K562 (cell line): ENCODE measurements at regions not wholly inside any gene's neighbourhood (a gene's known extent, or its start where the extent isn't known, plus 50 kb on each side); places are given as distances from the start of the nearest gene placed in this dataset.

ENCODE experiments used
- ATAC-seq: fragments of 200-7000 bp; cut with Tn5 transposase; 3 replicates; pipeline ENCODE4 v1.9.1; 2020; ENCODE audit warnings: moderate library complexity
- BruUV-seq: library from RNA; stranded (reverse); fragments of 400-500 nt; replicated peaks from 2 replicates; lab custom pipeline; 2021; lab: Mats Ljungman, UMichigan
- CTCF ChIA-PET: fragments of 300-600 bp; formaldehyde crosslinking; extraction: SDS; loops from one replicate; lab custom pipeline; 2021; ENCODE audit warnings: low intra/inter-chr PET ratio; lab: Yijun Ruan, JAX
- POLR2A ChIA-PET: fragments of 300-600, 350-650 bp; sonication (Branson Sonifier 250); formaldehyde crosslinking; extraction: SDS; loops from one replicate; lab custom pipeline; 2021; ENCODE audit warnings: antibody characterized with exemption, inconsistent platforms; lab: Yijun Ruan, JAX
- DNase-seq, 4 experiments: peaks; one replicate each; pipeline versions ENCODE4 v3.0.0 to v3.0.0-alpha.2; 2011 to 2018; ENCODE audit warnings: low spot score in 3 of 4, mixed read lengths in 3 of 4; ENCODE audit errors: extremely low read depth in 1 of 4
- FAIRE-seq: peaks from 2 replicates; lab custom pipeline; 2011; peaks lifted over from hg19 to GRCh38; lab: Jason Lieb, UNC
- H2AFZ ChIP-seq: 2 replicates; pipeline ENCODE4 v1.6.0; 2011; ENCODE audit warnings: low read depth, low read length, control low read depth, inconsistent platforms
- H3K27ac ChIP-seq: fragments of 200-600 bp; 3 replicates; pipeline ENCODE4 v1.8.0; 2011; ENCODE audit warnings: low read depth, mild to moderate bottlenecking, control low read depth, inconsistent platforms, low read length, moderate library complexity, mixed read lengths; ENCODE audit errors: extremely low read depth
- H3K27me3 ChIP-seq, 2 experiments: fragments of 300-600 bp in 1 of 2; 2 replicates in 1 of 2; 3 replicates in 1 of 2; pipeline versions ENCODE4 v1.6.0 to v1.8.0; 2011; ENCODE audit warnings: inconsistent platforms in 2 of 2, low read length in 2 of 2, mild to moderate bottlenecking in 1 of 2, mixed read lengths in 1 of 2, moderate library complexity in 1 of 2; ENCODE audit not compliant: control insufficient read depth in 2 of 2, insufficient read depth in 2 of 2
- H3K36me3 ChIP-seq: fragments of 300-600 bp; 3 replicates; pipeline ENCODE4 v1.8.0; 2011; ENCODE audit warnings: mild to moderate bottlenecking, low read length, inconsistent platforms; ENCODE audit not compliant: control insufficient read depth, insufficient read depth
- H3K4me1 ChIP-seq, 2 experiments: fragments of 200-600 bp in 1 of 2; replicated peaks in 1 of 2; 2 replicates in 1 of 2; 3 replicates in 1 of 2; pipeline versions ENCODE4 v1.5.1 to v1.8.0; 2011; ENCODE audit warnings: inconsistent platforms in 2 of 2, low read length in 2 of 2, mild to moderate bottlenecking in 1 of 2, mixed read lengths in 1 of 2, moderate library complexity in 1 of 2; ENCODE audit not compliant: control insufficient read depth in 2 of 2, insufficient read depth in 2 of 2
- H3K4me2 ChIP-seq: 2 replicates; pipeline ENCODE4 v1.6.1; 2011; ENCODE audit warnings: low read length, control low read depth, inconsistent platforms, mixed read lengths; ENCODE audit not compliant: insufficient read depth
- H3K4me3 ChIP-seq: fragments of 200-600 bp; sonication (generic), shearing (Covaris generic); 2 replicates; pipeline ENCODE4 v1.5.1; 2016; ENCODE audit warnings: control low read depth, inconsistent platforms
- H3K79me2 ChIP-seq: fragments of 200-600 bp; 3 replicates; pipeline ENCODE4 v1.8.0; 2011; ENCODE audit warnings: low read length, inconsistent platforms; ENCODE audit not compliant: control insufficient read depth, insufficient read depth
- H3K9ac ChIP-seq, 2 experiments: 2 replicates each; pipeline versions ENCODE4 v1.6.0 to v1.6.1; 2011; ENCODE audit warnings: low read depth in 2 of 2, low read length in 2 of 2, control low read depth in 1 of 2, inconsistent platforms in 1 of 2, mild to moderate bottlenecking in 1 of 2, mixed read lengths in 1 of 2; ENCODE audit not compliant: insufficient read depth in 1 of 2
- H3K9me1 ChIP-seq: one replicate; pipeline ENCODE4 v1.6.0; 2011; ENCODE audit warnings: inconsistent platforms, mild to moderate bottlenecking, low read length, moderate library complexity; ENCODE audit not compliant: control insufficient read depth, insufficient read depth
- H3K9me3 ChIP-seq: replicated peaks from 2 replicates; pipeline ENCODE4 v1.5.1; 2011; ENCODE audit warnings: low read depth, low read length, inconsistent platforms; ENCODE audit not compliant: control insufficient read depth, insufficient read depth
- H4K20me1 ChIP-seq: replicated peaks from 2 replicates; pipeline ENCODE4 v1.6.1; 2011; ENCODE audit warnings: low read length, inconsistent platforms, mixed read lengths; ENCODE audit not compliant: control insufficient read depth, insufficient read depth
- CREM ChIP-seq: IDR thresholded peaks from 2 replicates; pipeline ENCODE4 v1.6.1; 2014; ENCODE audit warnings: antibody characterized with exemption, low read depth
- FOSL1 ChIP-seq: fragments of 200-800 bp; sonication (Bioruptor generic); conservative IDR thresholded peaks from 2 replicates; pipeline ENCODE4 v1.6.1; 2016; ENCODE audit warnings: missing genetic modification characterization, missing compliant biosample characterization
- RBM25 ChIP-seq: fragments of 200-400 bp; formaldehyde crosslinking; IDR thresholded peaks from 2 replicates; pipeline ENCODE4 v1.6.1; 2018; ENCODE audit warnings: low read length, low read depth, moderate library complexity; ENCODE audit not compliant: severe bottlenecking
- RUNX1 ChIP-seq: sonication (generic); IDR thresholded peaks from 2 replicates; pipeline ENCODE4 v1.6.1; 2016; ENCODE audit warnings: antibody characterized with exemption, low read depth
- SMAD4 ChIP-seq: fragments of 250-450 bp; sonication (Bioruptor Pico); conservative IDR thresholded peaks from 2 replicates; pipeline ENCODE4 v1.8.0; 2021; ENCODE audit warnings: inconsistent platforms, mild to moderate bottlenecking, moderate library complexity
- WGBS: fragments of 100-300 bp; shearing (Covaris generic); methylation state at CpG from one replicate; pipeline ENCODE4 v1.1.6; 2016; ENCODE audit warnings: low coverage, mixed read lengths; ENCODE audit not compliant: insufficient coverage; ENCODE audit errors: missing lambda C conversion rate; 5-methylcytosine and 5-hydroxymethylcytosine counted together
- in situ Hi-C: fragments of 300-500 bp; cut with MboI; formaldehyde crosslinking; loops from 4 replicates; pipeline ENCODE4 v1.15.0; 2018; ENCODE audit warnings: inconsistent platforms, mixed read lengths
- intact Hi-C: fragments of 100-400 bp; cut with micrococcal nuclease; formaldehyde crosslinking; loops from 2 replicates; pipeline ENCODE4 v1.14.2; 2022
- TF ChIP-seq, protein P1 (sequence below), 2 experiments: fragments of 450-650 bp in 1 of 2; sonication (generic) in 1 of 2; formaldehyde crosslinking in 1 of 2; IDR thresholded peaks in 1 of 2; conservative IDR thresholded peaks in 1 of 2; 2 replicates each; pipeline versions ENCODE4 v1.6.1 to v1.8.1; 2016 to 2023; ENCODE audit warnings: mild to moderate bottlenecking in 2 of 2, moderate library complexity in 2 of 2, inconsistent platforms in 1 of 2, missing genetic modification reagents in 1 of 2

DNA sequence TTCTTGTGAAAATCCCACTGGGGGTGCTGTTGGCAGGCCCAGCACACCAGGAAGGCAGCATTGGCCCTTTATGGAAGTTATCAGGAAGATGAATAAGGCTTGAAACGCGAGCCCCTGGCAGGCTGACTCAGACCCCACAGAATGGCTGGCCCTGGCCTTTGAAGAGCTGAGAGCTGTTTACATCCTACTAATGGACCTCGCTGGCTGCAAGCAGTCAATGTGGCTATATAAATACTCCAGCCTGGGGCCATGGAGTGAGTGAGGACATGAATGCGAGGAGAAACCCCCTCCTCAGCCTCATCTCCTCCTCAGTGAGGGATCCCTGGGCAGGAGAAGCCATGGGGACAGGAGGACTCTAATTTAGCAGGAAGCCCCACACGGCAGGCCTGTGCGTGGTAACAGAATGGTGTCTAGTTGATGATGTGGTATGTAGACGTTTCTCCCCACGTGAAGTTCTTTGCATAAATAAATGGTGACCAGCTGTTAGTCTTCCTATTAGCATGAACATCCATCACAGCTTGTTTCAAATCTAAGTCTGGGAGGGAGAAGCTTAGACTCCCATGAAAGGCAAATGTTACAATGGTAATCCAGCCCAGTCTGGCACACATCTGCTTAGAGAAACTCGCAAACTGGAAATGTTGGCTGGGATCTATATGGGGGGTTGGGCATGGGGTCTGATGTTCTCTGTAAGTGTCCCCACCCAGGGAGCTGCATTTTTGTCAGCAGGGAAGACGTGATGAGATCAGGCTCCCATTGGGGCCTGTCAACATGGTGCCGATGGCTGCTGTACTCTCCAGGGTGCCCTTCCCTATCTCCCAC is 175.1 kb upstream of the PITX1 start:
- Histone ChIP-seq H3K4me3 (no peak overlapping the region), H3K27me3 (peaks cover 0 to 10% of the 10 kb centered on the region in 2 experiments; a peak in 2 of 5 replicates), H3K79me2 (no peaks in the 10 kb centered on the region), H3K9me1 (no peaks in the 10 kb centered on the region), H2AFZ (no peak overlapping the region), H3K27ac (no peak overlapping the region), H3K4me1 (peaks cover 4 to 21% of the 10 kb centered on the region in 2 experiments; a peak in 4 of 5 replicates), H3K9ac (peak overlapping the region in 1 of 2 experiments; percentile 17; a peak in 1 of 4 replicates), H3K36me3 (no peaks in the 10 kb centered on the region), H3K4me2 (no peak overlapping the region), H4K20me1 (0 out of 2 replicates have a peak, but pooled peaks cover 4% of the 10 kb centered on the region), H3K9me3 (no peaks in the 10 kb centered on the region)
- BruUV-seq = no TSS peak
- peak; percentile 54; the same call in 1 of the 2 replicates for TF ChIP-seq FOSL1
- TF ChIP-seq SMAD4 (CRISPR knock-in tag) = no peak
- ATAC-seq (no peak), DNase-seq (peak in 1 of 4 experiments; percentile 16), FAIRE-seq (no peak)
- ChIA-PET POLR2A (interaction anchor here (0.8 to 1.1 kb wide), 2 partner anchors 10 to 135 kb away, joined by 3 read pairs; no protein-coding TSS in a partner anchor), CTCF (no interaction called here)
- intact Hi-C loops (loop anchor here (10.0 kb wide), 1 partner anchor 216 kb away; no protein-coding TSS in a partner anchor), in situ Hi-C loops (no loop called here)
- WGBS = 38% methylated on average over 11 of the region's 11 CpGs

DNA sequence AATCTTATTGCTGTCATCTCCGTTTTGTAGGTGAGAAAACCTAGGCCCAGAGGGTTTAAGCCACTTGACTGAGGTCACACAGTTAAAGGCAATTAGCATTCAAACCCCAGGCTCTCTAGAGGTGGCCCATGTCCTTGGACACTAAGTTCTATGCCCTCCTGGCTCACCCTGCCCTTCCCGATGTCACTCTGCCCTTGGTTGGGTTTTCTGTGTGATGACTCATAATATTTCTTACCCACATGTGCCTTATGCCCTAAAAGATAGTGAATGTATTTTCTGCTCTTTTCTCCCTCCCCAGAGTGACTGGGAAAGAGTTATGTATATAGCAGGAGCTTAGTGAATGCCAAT is 174.5 kb upstream of the PITX1 start:
- Histone ChIP-seq H3K9ac (no peak overlapping the region), H3K4me1 (peaks cover 0 to 21% of the 10 kb centered on the region in 2 experiments; a peak in 3 of 5 replicates), H3K9me1 (no peaks in the 10 kb centered on the region), H3K79me2 (no peaks in the 10 kb centered on the region), H3K4me3 (no peak overlapping the region), H2AFZ (no peak overlapping the region), H3K9me3 (no peaks in the 10 kb centered on the region; the same call in 1 of the 2 replicates), H3K4me2 (no peak overlapping the region), H3K27me3 (peaks cover 0 to 4% of the 10 kb centered on the region in 2 experiments; a peak in 1 of 5 replicates), H4K20me1 (0 out of 2 replicates have a peak, but pooled peaks cover 4% of the 10 kb centered on the region), H3K27ac (no peak overlapping the region), H3K36me3 (no peaks in the 10 kb centered on the region)
- WGBS = 34% methylated on average over 2 of the region's 2 CpGs
- ChIA-PET POLR2A (no interaction called here), CTCF (no interaction called here)
- in situ Hi-C loops (no loop called here), intact Hi-C loops (loop anchor here (10.0 kb wide), 1 partner anchor 216 kb away; no protein-coding TSS in a partner anchor)
- TF ChIP-seq FOSL1 = peak; percentile 77
- TF ChIP-seq CREM = no peak
- TF ChIP-seq RUNX1 = no peak
- TF ChIP-seq, protein P1, sequence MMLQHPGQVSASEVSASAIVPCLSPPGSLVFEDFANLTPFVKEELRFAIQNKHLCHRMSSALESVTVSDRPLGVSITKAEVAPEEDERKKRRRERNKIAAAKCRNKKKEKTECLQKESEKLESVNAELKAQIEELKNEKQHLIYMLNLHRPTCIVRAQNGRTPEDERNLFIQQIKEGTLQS (IDR thresholded peaks at IDR 0.05) = peak; percentile 69
- TF ChIP-seq, protein P1 (CRISPR knock-in tag; conservative IDR thresholded peaks at IDR 0.05) = no peak
- peak; percentile 26 for TF ChIP-seq RBM25
- BruUV-seq = no TSS peak
- FAIRE-seq (no peak), ATAC-seq (no peak), DNase-seq (no peak)
